IMR-90 (cell line): ENCODE measurements at regions not wholly inside any gene's neighbourhood (a gene's known extent, or its start where the extent isn't known, plus 50 kb on each side); places are given as distances from the start of the nearest gene placed in this dataset.

ENCODE experiments used
- ATAC-seq: fragments of 200-7000 bp; cut with Tn5 transposase; 2 replicates; pipeline ENCODE4 v1.9.1; 2020; ENCODE audit warnings: low read depth, mild to moderate bottlenecking, moderate library complexity
- BruUV-seq: library from RNA; stranded (reverse); fragments of 400-500 nt; replicated peaks from 2 replicates; lab custom pipeline; 2021; lab: Mats Ljungman, UMichigan
- CTCF ChIA-PET: fragments of 300-600 bp; formaldehyde crosslinking; extraction: SDS; loops from one replicate; lab custom pipeline; 2021; ENCODE audit warnings: antibody characterized with exemption; lab: Yijun Ruan, JAX
- POLR2A ChIA-PET: fragments of 300-600 bp; sonication (Branson Sonifier 250); formaldehyde crosslinking; loops from one replicate; lab custom pipeline; 2022; ENCODE audit warnings: antibody characterized with exemption; ENCODE audit not compliant: unreplicated experiment; lab: Charles Lee
- DNase-seq: peaks from one replicate; pipeline ENCODE4 v3.0.0; 2013
- H2AFZ ChIP-seq: replicated peaks from 2 replicates; pipeline ENCODE3; 2013; ENCODE audit warnings: low read length, mild to moderate bottlenecking; ENCODE audit not compliant: poor library complexity
- H2AK5ac ChIP-seq: 2 replicates; pipeline ENCODE4 v1.6.1; 2013; ENCODE audit warnings: low read depth, low read length, inconsistent platforms
- H2AK9ac ChIP-seq: replicated peaks from 2 replicates; pipeline ENCODE3; 2013; ENCODE audit warnings: mild to moderate bottlenecking, low read depth, low read length, moderate library complexity; ENCODE audit not compliant: poor library complexity
- H2BK120ac ChIP-seq: 2 replicates; pipeline ENCODE4 v1.6.1; 2013; ENCODE audit warnings: low read depth, low read length, inconsistent platforms
- H2BK15ac ChIP-seq: 3 replicates; pipeline ENCODE4 v1.6.1; 2013; ENCODE audit warnings: low read depth, low read length, inconsistent platforms
- H2BK20ac ChIP-seq: 2 replicates; pipeline ENCODE4 v1.6.1; 2013; ENCODE audit warnings: low read depth, mild to moderate bottlenecking, inconsistent platforms, low read length, moderate library complexity
- H2BK5ac ChIP-seq: 2 replicates; pipeline ENCODE4 v1.6.1; 2013; ENCODE audit warnings: mild to moderate bottlenecking, low read depth, low read length, inconsistent platforms; ENCODE audit not compliant: poor library complexity, severe bottlenecking
- H3K14ac ChIP-seq: replicated peaks from 2 replicates; pipeline ENCODE4 v1.6.1; 2013; ENCODE audit warnings: low read depth, low read length, inconsistent platforms
- H3K18ac ChIP-seq: 2 replicates; pipeline ENCODE4 v1.6.1; 2013; ENCODE audit warnings: low read depth, low read length, control low read depth
- H3K23ac ChIP-seq: 2 replicates; pipeline ENCODE4 v1.6.1; 2013; ENCODE audit warnings: low read depth, low read length, inconsistent platforms
- H3K27ac ChIP-seq: 2 replicates; pipeline ENCODE4 v1.5.1; 2013; ENCODE audit warnings: mild to moderate bottlenecking, control low read depth, low read length; ENCODE audit not compliant: insufficient read depth
- H3K27me3 ChIP-seq: 2 replicates; pipeline ENCODE4 v1.6.1; 2013; ENCODE audit warnings: low read length; ENCODE audit not compliant: control insufficient read depth, insufficient read depth
- H3K36me3 ChIP-seq: 2 replicates; pipeline ENCODE4 v1.6.1; 2013; ENCODE audit warnings: low read length, mixed read lengths; ENCODE audit not compliant: control insufficient read depth, insufficient read depth
- H3K4ac ChIP-seq: 2 replicates; pipeline ENCODE4 v1.6.1; 2013; ENCODE audit warnings: low read depth, low read length, inconsistent platforms
- H3K4me1 ChIP-seq: 2 replicates; pipeline ENCODE4 v1.6.1; 2013; ENCODE audit warnings: low read length, mixed read lengths; ENCODE audit not compliant: control insufficient read depth, insufficient read depth
- H3K4me2 ChIP-seq: 2 replicates; pipeline ENCODE4 v1.6.1; 2013; ENCODE audit warnings: low read depth, mild to moderate bottlenecking, control low read depth, low read length, moderate library complexity
- H3K4me3 ChIP-seq: 2 replicates; pipeline ENCODE4 v1.5.1; 2013; ENCODE audit warnings: low read depth, mild to moderate bottlenecking, control low read depth, low read length, moderate library complexity; ENCODE audit not compliant: insufficient read depth
- H3K56ac ChIP-seq: 2 replicates; pipeline ENCODE4 v1.6.1; 2013; ENCODE audit warnings: low read length, inconsistent platforms; ENCODE audit not compliant: insufficient read depth; ENCODE audit errors: extremely low read depth
- H3K79me1 ChIP-seq, 2 experiments: 2 replicates each; pipeline ENCODE4 v1.6.1; 2013; ENCODE audit warnings: low read length in 2 of 2, inconsistent platforms in 1 of 2, low read depth in 1 of 2
- H3K9ac ChIP-seq: 2 replicates; pipeline ENCODE4 v1.6.1; 2013; ENCODE audit warnings: low read depth, low read length, control low read depth
- H3K9me1 ChIP-seq: 2 replicates; pipeline ENCODE4 v1.6.1; 2013; ENCODE audit warnings: low read length, inconsistent platforms; ENCODE audit not compliant: insufficient read depth
- H3K9me3 ChIP-seq: 2 replicates; pipeline ENCODE4 v1.6.1; 2013; ENCODE audit warnings: low read length; ENCODE audit not compliant: control insufficient read depth, insufficient read depth
- H4K20me1 ChIP-seq: 2 replicates; pipeline ENCODE4 v1.6.1; 2013; ENCODE audit warnings: low read length, inconsistent platforms; ENCODE audit not compliant: insufficient read depth
- H4K5ac ChIP-seq: 2 replicates; pipeline ENCODE4 v1.6.1; 2013; ENCODE audit warnings: mild to moderate bottlenecking, low read depth, low read length, control low read depth
- H4K8ac ChIP-seq, 2 experiments: 2 replicates each; pipeline ENCODE4 v1.6.1; 2013; ENCODE audit warnings: low read depth in 2 of 2, low read length in 2 of 2, control low read depth in 1 of 2, inconsistent platforms in 1 of 2
- H4K91ac ChIP-seq: 2 replicates; pipeline ENCODE4 v1.6.1; 2013; ENCODE audit warnings: low read depth, low read length, inconsistent platforms; ENCODE audit not compliant: insufficient read depth
- CEBPB ChIP-seq: IDR thresholded peaks from 2 replicates; pipeline ENCODE4 v1.6.1; 2012; ENCODE audit warnings: low read depth, low read length, improper control_type of control experiment
- FOS ChIP-seq: fragments of 150-350 bp; IDR thresholded peaks from 2 replicates; pipeline ENCODE4 v1.6.1; 2016; ENCODE audit warnings: low read depth, low read length
- dilution Hi-C: fragments of 300-500 bp; cut with HindIII; formaldehyde crosslinking; loops from one replicate; pipeline ENCODE4 v1.14.3; 2018; ENCODE audit warnings: low sequenced_read_pairs; ENCODE audit not compliant: unreplicated experiment
- in situ Hi-C: fragments of 300-500 bp; cut with MboI; formaldehyde crosslinking; loops from 3 replicates; pipeline ENCODE4 v1.14.3; 2019; ENCODE audit warnings: low sequenced_read_pairs, inconsistent platforms, mixed read lengths
- intact Hi-C: fragments of 100-400 bp; cut with micrococcal nuclease; formaldehyde crosslinking; loops from 2 replicates; pipeline ENCODE4 v1.10.0; 2022

DNA sequence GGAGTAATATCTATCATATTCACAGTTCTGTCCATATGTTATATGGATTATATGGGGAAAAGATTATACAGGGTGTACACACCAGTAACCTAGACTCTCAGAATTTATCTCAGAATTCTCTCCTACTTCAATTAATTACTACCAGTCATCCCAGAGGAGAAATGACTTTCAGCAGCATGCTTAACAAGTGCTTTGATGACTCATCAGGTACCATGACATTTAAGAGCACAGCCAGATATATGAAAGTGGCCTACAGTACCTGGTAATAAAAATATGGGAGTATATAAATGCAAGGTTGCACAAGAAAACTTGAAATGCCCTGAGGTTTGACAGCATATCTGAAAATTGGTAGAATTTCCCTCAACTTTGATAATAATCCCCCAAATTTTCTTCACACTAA lies 1273.0 kb downstream of the OTOL1 start:
- intact Hi-C loops (no loop called here), dilution Hi-C loops (no loop called here), in situ Hi-C loops (no loop called here)
- H2BK120ac ChIP-seq: no peak overlapping the region
- peak; percentile 26; the same call in 1 of the 2 replicates for TF ChIP-seq FOS
- TF ChIP-seq CEBPB: no peak
- no peaks in the 10 kb centered on the region for H3K27me3 ChIP-seq
- H4K5ac ChIP-seq: no peak overlapping the region
- no peak overlapping the region for H3K18ac ChIP-seq
- H3K9me3 ChIP-seq: no peaks in the 10 kb centered on the region
- no peak overlapping the region for H2AFZ ChIP-seq
- H3K9me1 ChIP-seq: no peaks in the 10 kb centered on the region
- H2BK5ac ChIP-seq: no peak overlapping the region
- no peaks in the 10 kb centered on the region for H4K20me1 ChIP-seq
- no peaks in the 10 kb centered on the region for H3K36me3 ChIP-seq
- BruUV-seq: no TSS peak
- DNase-seq (peak; percentile 18), ATAC-seq (no peak)
- no peak overlapping the region for H3K56ac ChIP-seq
- no peaks in the 10 kb centered on the region for H3K79me1 ChIP-seq
- no peak overlapping the region for H3K4me2 ChIP-seq
- no peak overlapping the region for H3K4ac ChIP-seq
- H2AK5ac ChIP-seq: no peak overlapping the region
- H3K4me3 ChIP-seq: no peak overlapping the region
- no peak overlapping the region for H2BK20ac ChIP-seq
- H3K9ac ChIP-seq: no peak overlapping the region
- H2BK15ac ChIP-seq: no peak overlapping the region
- H3K14ac ChIP-seq: no peak overlapping the region
- CTCF ChIA-PET: no interaction called here
- H4K8ac ChIP-seq: no peak overlapping the region
- H3K4me1 ChIP-seq: no peaks in the 10 kb centered on the region
- POLR2A ChIA-PET: no interaction called here
- no peak overlapping the region for H2AK9ac ChIP-seq
- no peak overlapping the region for H4K91ac ChIP-seq
- no peak overlapping the region for H3K27ac ChIP-seq
- H3K23ac ChIP-seq: no peak overlapping the region
